ENCODE measurements at regions not wholly inside any gene's neighbourhood (a gene's known extent, or its start where the extent isn't known, plus 50 kb on each side); places are given as distances from the start of the nearest gene placed in this dataset.
"Not testable (repeated sequence)": the region's sequence is repeated elsewhere in the genome, so short reads cannot be mapped to it uniquely, and the experiment has no call there.

DNA sequence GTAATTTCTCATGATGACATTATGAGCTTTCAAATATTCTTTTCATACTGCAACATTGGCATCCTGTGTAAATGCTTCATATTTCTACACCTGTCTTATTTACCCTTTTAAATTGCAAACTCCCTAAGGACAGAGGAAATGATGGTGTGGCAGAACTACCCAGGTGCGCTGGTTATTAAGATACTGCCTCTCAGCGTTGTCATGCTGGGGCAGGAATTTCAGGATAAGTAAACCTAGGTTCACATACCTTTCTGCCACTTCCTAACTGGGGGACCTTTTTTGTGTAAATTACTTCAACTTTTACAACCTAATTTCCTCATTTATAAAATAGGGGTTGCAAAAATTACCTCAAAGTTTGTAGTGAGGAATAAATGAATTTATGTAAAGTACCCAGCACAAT is 137.7 kb upstream of the NBPF26 start:
- H3K4me1 Mint-ChIP-seq; H3K36me3 Mint-ChIP-seq; H3K27me3 ChIP-seq (ENCODE audit: control insufficient read depth, insufficient read depth, low read length); H3K27me3 Mint-ChIP-seq; H3K4me3 Mint-ChIP-seq; H3K27ac ChIP-seq (ENCODE audit: insufficient read depth, low read length, poor library complexity, severe bottlenecking); H3K27ac Mint-ChIP-seq; H3K4me3 ChIP-seq (ENCODE audit: low read depth, low read length); H3K9me3 Mint-ChIP-seq; H3K36me3 ChIP-seq (ENCODE audit: control insufficient read depth, insufficient read depth, low read length); H3K9me3 ChIP-seq (ENCODE audit: control insufficient read depth in 2 of 2, low read length in 2 of 2); ATAC-seq (ENCODE audit: low read depth in 2 of 2); H3K4me1 ChIP-seq (ENCODE audit: control insufficient read depth, insufficient read depth, low read length, poor library complexity, severe bottlenecking); DNase-seq: not testable (repeated sequence)

DNA sequence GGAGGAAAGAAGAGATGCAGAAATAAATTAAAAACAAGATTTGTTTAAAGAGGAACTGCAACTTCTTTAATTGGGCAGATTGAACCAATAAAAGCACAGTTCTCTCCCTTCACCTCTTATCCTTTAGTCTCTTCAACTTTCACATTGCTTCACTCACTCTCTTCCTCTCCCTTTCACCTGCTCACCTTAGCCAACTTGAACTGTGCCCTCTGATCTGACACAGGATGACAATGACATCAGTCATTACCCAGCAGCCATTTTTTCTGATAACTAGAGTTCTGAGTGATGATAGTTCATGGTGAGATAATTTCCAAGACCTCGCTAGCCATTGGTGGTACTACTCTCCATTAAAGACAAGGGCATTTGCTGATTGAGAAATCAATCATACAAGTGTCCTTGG is 134.9 kb upstream of the NBPF26 start:
- H3K4me3 Mint-ChIP-seq; H3K27ac ChIP-seq (ENCODE audit: insufficient read depth, low read length, poor library complexity, severe bottlenecking); H3K4me3 ChIP-seq (ENCODE audit: low read depth, low read length); DNase-seq; H3K27me3 Mint-ChIP-seq; H3K9me3 ChIP-seq (ENCODE audit: control insufficient read depth in 2 of 2, low read length in 2 of 2); H3K4me1 ChIP-seq (ENCODE audit: control insufficient read depth, insufficient read depth, low read length, poor library complexity, severe bottlenecking); H3K36me3 ChIP-seq (ENCODE audit: control insufficient read depth, insufficient read depth, low read length); H3K9me3 Mint-ChIP-seq; H3K36me3 Mint-ChIP-seq; ATAC-seq (ENCODE audit: low read depth in 2 of 2); H3K27ac Mint-ChIP-seq; H3K27me3 ChIP-seq (ENCODE audit: control insufficient read depth, insufficient read depth, low read length); H3K4me1 Mint-ChIP-seq: not testable (repeated sequence)

DNA sequence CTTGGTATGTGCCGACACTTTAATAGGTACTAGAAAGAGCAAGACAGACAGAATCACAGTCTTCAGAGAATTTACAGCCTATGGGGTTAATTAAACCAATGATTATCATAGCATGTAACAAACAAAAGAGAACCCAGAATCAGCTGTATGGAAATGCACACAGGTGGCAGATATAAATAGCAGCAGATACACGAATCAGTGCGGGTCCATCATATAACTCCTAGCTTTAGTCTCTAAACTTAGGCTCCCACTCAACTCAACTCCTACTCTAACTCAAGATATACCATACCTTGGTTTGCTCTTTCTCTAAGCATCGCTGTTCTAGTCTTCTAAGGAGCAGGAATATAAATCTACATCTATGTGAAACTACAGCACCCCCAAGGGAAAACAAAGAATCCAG is 132.0 kb upstream of the NBPF26 start:
- H3K36me3 ChIP-seq (ENCODE audit: control insufficient read depth, insufficient read depth, low read length); H3K27me3 Mint-ChIP-seq; H3K4me3 Mint-ChIP-seq; H3K4me1 ChIP-seq (ENCODE audit: control insufficient read depth, insufficient read depth, low read length, poor library complexity, severe bottlenecking); H3K27ac Mint-ChIP-seq; DNase-seq; ATAC-seq (ENCODE audit: low read depth in 2 of 2); H3K36me3 Mint-ChIP-seq; H3K9me3 ChIP-seq (ENCODE audit: control insufficient read depth in 2 of 2, low read length in 2 of 2); H3K4me1 Mint-ChIP-seq; H3K27ac ChIP-seq (ENCODE audit: insufficient read depth, low read length, poor library complexity, severe bottlenecking); H3K9me3 Mint-ChIP-seq; H3K27me3 ChIP-seq (ENCODE audit: control insufficient read depth, insufficient read depth, low read length); H3K4me3 ChIP-seq (ENCODE audit: low read depth, low read length): not testable (repeated sequence)

DNA sequence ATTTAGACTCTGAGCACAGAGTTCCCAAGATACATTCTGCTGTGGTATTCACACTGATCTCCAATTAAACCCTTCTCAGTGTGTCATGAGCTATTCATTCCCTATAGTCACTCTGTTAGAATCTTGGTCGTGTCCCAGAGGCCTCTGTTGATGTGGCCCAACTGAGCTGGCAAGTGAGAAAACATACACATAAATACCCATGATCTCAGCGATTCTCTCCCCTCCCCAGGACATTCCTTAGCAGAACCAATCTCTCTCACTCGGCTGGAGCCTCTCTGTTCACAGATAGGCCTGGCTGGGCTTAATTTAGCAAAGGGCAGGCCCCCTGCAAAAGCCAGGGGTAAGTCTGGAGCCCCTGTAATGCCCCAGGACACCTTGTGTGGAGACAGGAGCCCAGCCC is 130.8 kb upstream of the NBPF26 start:
- not testable (repeated sequence) for H3K27ac Mint-ChIP-seq; ATAC-seq (ENCODE audit: low read depth in 2 of 2); H3K36me3 ChIP-seq (ENCODE audit: control insufficient read depth, insufficient read depth, low read length); H3K9me3 Mint-ChIP-seq; H3K4me3 ChIP-seq (ENCODE audit: low read depth, low read length); H3K27me3 ChIP-seq (ENCODE audit: control insufficient read depth, insufficient read depth, low read length); DNase-seq; H3K4me1 ChIP-seq (ENCODE audit: control insufficient read depth, insufficient read depth, low read length, poor library complexity, severe bottlenecking); H3K36me3 Mint-ChIP-seq; H3K9me3 ChIP-seq (ENCODE audit: control insufficient read depth in 2 of 2, low read length in 2 of 2); H3K4me3 Mint-ChIP-seq; H3K4me1 Mint-ChIP-seq; H3K27me3 Mint-ChIP-seq; H3K27ac ChIP-seq (ENCODE audit: insufficient read depth, low read length, poor library complexity, severe bottlenecking)

DNA sequence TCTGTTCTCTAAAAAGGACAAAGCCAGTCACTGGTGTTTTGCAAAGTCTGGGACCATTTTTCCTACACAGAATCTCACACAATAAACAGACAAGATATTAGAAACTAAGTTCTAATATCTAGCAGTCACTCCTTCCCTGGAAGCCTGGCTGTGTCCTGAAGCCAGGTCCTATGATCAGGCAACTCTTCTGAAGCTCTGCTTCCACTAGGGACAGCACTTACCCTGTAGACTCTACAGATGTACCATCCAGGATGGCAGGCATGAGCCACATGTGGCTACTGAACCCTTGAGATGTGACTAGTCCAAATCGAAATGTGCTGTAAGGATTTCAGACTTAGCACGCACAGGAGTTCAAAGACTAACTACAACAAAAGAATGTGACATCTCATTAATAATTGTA is 130.1 kb upstream of the NBPF26 start:
- H3K36me3 ChIP-seq (ENCODE audit: control insufficient read depth, insufficient read depth, low read length); H3K9me3 Mint-ChIP-seq; H3K9me3 ChIP-seq (ENCODE audit: control insufficient read depth in 2 of 2, low read length in 2 of 2); H3K4me3 ChIP-seq (ENCODE audit: low read depth, low read length); H3K27me3 Mint-ChIP-seq; H3K4me3 Mint-ChIP-seq; ATAC-seq (ENCODE audit: low read depth in 2 of 2); H3K27me3 ChIP-seq (ENCODE audit: control insufficient read depth, insufficient read depth, low read length); H3K27ac Mint-ChIP-seq; H3K4me1 ChIP-seq (ENCODE audit: control insufficient read depth, insufficient read depth, low read length, poor library complexity, severe bottlenecking); DNase-seq; H3K36me3 Mint-ChIP-seq; H3K27ac ChIP-seq (ENCODE audit: insufficient read depth, low read length, poor library complexity, severe bottlenecking); H3K4me1 Mint-ChIP-seq: not testable (repeated sequence)

DNA sequence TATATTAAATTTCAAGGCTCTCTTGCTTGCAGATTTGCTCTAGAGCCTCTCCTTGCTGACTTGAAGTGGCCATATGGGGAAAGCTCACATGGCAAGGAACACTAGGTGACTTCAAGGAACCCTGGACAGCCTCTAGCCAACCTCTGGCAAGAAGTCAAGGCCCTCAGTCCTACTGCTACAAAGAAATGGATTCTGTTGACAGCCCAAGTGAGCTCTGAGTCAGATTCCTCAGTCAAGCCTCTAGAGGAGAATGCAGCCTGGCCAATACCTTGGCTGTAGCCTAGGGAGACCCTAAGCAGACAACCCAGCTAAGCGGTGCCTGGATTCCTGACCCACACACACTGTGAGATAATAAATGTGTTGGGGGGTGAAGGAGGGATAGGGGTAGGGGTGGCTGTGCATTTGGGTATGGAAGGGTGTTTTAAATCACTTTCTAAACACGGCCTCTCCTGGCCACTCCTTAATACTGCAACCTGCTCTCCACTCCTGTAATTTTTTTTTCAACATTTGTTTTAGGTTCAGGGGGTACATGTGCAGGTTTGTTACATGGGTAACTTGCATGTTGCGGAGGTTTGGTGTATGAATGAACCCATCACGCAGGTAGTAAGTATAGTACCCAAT is 125.3 kb upstream of the NBPF26 start:
- not testable (repeated sequence) for ATAC-seq (ENCODE audit: low read depth in 2 of 2); H3K27ac ChIP-seq (ENCODE audit: insufficient read depth, low read length, poor library complexity, severe bottlenecking); H3K4me1 Mint-ChIP-seq; H3K36me3 Mint-ChIP-seq; H3K27me3 Mint-ChIP-seq; H3K9me3 Mint-ChIP-seq; H3K4me1 ChIP-seq (ENCODE audit: control insufficient read depth, insufficient read depth, low read length, poor library complexity, severe bottlenecking); H3K4me3 ChIP-seq (ENCODE audit: low read depth, low read length); H3K27me3 ChIP-seq (ENCODE audit: control insufficient read depth, insufficient read depth, low read length); DNase-seq; H3K9me3 ChIP-seq (ENCODE audit: control insufficient read depth in 2 of 2, low read length in 2 of 2); H3K27ac Mint-ChIP-seq; H3K4me3 Mint-ChIP-seq; H3K36me3 ChIP-seq (ENCODE audit: control insufficient read depth, insufficient read depth, low read length)

DNA sequence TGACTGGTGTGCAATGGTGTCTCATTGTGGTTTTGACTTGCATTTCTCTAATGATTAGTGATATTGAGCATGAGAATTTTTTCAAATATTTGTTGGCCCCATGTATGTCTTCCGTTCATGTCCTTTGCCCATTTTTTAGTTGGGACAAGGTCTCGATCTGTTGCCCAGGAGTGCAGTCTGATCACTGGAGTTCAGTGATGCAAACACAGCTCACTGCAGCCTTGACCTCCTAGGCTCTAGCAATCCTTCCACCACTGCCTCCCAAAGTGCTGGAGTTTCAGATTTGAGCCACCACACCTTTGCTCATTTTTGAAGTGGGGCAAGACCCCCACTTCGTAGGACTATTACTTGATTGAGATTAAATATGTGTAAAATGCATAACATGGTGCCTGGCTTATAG is 124.2 kb upstream of the NBPF26 start:
- H3K27me3 ChIP-seq (ENCODE audit: control insufficient read depth, insufficient read depth, low read length); H3K36me3 ChIP-seq (ENCODE audit: control insufficient read depth, insufficient read depth, low read length); H3K4me3 ChIP-seq (ENCODE audit: low read depth, low read length); H3K4me1 ChIP-seq (ENCODE audit: control insufficient read depth, insufficient read depth, low read length, poor library complexity, severe bottlenecking); H3K36me3 Mint-ChIP-seq; H3K27ac Mint-ChIP-seq; ATAC-seq (ENCODE audit: low read depth in 2 of 2); H3K9me3 Mint-ChIP-seq; H3K4me3 Mint-ChIP-seq; H3K27me3 Mint-ChIP-seq; H3K27ac ChIP-seq (ENCODE audit: insufficient read depth, low read length, poor library complexity, severe bottlenecking); DNase-seq; H3K4me1 Mint-ChIP-seq; H3K9me3 ChIP-seq (ENCODE audit: control insufficient read depth in 2 of 2, low read length in 2 of 2): not testable (repeated sequence)

DNA sequence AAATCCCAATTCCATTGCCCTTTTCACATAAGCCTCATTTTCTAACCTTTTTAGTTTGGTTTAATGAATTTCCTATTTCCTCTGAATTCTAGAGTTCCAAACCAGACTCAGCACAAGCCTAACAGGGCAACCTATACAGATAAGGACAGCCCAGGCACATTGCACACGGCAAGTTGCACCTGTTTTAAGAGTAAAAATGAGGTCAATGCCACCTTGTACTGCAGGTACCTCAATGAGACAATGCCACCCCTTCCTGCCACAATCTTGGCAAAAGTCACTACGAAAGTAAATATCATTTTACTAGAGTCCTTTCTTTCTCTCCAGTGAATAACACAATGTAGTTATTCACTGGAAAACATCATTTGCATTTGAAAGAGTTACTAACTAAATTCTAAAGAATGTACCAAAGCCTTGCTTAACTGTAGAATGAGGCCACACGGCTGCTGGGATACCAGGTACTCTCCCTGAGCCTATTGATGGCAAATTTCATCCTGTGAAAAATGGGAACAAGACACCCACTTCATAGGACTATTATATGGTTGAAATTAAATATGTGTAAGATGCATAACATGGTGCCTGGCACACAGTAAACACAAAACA is 123.2 kb upstream of the NBPF26 start:
- not testable (repeated sequence) for H3K4me3 ChIP-seq (ENCODE audit: low read depth, low read length); H3K4me1 Mint-ChIP-seq; H3K9me3 ChIP-seq (ENCODE audit: control insufficient read depth in 2 of 2, low read length in 2 of 2); H3K27me3 ChIP-seq (ENCODE audit: control insufficient read depth, insufficient read depth, low read length); DNase-seq; H3K36me3 Mint-ChIP-seq; ATAC-seq (ENCODE audit: low read depth in 2 of 2); H3K27ac Mint-ChIP-seq; H3K27ac ChIP-seq (ENCODE audit: insufficient read depth, low read length, poor library complexity, severe bottlenecking); H3K27me3 Mint-ChIP-seq; H3K4me3 Mint-ChIP-seq; H3K36me3 ChIP-seq (ENCODE audit: control insufficient read depth, insufficient read depth, low read length); H3K4me1 ChIP-seq (ENCODE audit: control insufficient read depth, insufficient read depth, low read length, poor library complexity, severe bottlenecking); H3K9me3 Mint-ChIP-seq

All from CD4-positive, CD25-positive, alpha-beta regulatory T cell (primary cell).